GM13977 (cell line): ENCODE measurements at regions not wholly inside any gene's neighbourhood (a gene's known extent, or its start where the extent isn't known, plus 50 kb on each side); places are given as distances from the start of the nearest gene placed in this dataset.

Experiments
- DNase-seq: peaks from one replicate; pipeline ENCODE4 v3.0.0; 2012; ENCODE audit warnings: low spot score
- in situ Hi-C: fragments of 300-500 bp; cut with MboI; formaldehyde crosslinking; loops from one replicate; pipeline ENCODE4 v1.12.0; 2022; ENCODE audit warnings: low sequenced_read_pairs, low pct_unique_long_range_greater_than_20kb, mixed read lengths, inconsistent platforms; ENCODE audit not compliant: unreplicated experiment
- TF ChIP-seq, protein P1 (sequence below): IDR thresholded peaks from 2 replicates; pipeline ENCODE4 v1.5.1; 2012; ENCODE audit warnings: mild to moderate bottlenecking, control low read depth; ENCODE audit not compliant: insufficient read depth; ENCODE audit errors: extremely low read depth, missing control alignments

DNA sequence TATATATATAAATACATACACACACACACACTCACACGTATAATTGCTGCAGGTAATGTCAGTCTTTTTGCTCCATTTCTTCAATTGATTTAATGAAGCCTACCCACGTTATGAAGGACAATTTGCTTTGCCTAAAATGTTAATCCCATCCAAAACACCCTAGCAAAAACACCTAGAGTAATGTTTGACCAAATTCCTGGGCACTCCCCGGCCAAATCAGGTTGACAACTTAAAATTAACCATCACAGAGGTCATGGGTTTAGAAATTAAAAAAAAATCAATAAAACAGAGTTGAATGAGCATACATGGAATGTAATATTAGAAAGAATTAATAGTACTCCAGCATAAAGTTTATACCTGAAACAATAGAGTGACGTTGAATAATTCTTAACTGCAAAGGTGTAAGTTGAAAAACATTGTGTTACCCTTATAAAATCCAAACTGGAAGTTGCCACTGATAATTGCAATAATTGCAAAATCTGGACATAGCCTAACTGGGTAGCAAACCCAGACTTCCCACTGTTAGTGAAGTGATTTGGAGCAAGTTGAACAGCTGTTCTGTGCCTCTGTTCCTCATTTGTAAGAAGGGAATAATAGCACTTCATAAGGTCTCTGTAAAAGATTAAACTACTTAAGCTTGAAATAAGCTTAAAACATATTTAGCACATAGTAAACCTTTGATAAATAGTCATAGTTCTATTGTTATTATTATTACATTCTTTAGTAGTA, 2120.5 kb downstream of the PCDH7 start:
- in situ Hi-C loops: no loop called here
- TF ChIP-seq, protein P1, sequence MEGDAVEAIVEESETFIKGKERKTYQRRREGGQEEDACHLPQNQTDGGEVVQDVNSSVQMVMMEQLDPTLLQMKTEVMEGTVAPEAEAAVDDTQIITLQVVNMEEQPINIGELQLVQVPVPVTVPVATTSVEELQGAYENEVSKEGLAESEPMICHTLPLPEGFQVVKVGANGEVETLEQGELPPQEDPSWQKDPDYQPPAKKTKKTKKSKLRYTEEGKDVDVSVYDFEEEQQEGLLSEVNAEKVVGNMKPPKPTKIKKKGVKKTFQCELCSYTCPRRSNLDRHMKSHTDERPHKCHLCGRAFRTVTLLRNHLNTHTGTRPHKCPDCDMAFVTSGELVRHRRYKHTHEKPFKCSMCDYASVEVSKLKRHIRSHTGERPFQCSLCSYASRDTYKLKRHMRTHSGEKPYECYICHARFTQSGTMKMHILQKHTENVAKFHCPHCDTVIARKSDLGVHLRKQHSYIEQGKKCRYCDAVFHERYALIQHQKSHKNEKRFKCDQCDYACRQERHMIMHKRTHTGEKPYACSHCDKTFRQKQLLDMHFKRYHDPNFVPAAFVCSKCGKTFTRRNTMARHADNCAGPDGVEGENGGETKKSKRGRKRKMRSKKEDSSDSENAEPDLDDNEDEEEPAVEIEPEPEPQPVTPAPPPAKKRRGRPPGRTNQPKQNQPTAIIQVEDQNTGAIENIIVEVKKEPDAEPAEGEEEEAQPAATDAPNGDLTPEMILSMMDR: no peak
- DNase-seq: no peak

DNA sequence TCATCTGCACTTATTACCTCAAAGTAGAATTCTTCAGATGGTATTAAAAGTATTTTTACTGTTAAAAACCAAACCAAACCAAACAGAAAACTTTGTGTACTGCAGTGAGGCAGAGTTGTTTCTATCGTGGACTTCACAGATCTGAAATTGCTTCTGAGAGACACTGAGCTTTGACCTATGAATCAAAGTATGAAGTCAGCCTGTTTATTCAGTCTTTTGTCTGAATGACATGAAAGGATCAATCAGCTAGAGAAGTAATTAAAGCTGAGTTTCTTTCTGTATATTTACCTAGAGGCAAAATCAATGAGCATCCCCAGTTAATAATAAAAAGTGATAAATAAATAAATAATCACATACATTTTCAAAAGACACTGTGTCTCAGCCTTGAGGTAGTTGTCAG, 2121.0 kb downstream of the PCDH7 start:
- in situ Hi-C loops: no loop called here
- TF ChIP-seq, protein P1: no peak

DNA sequence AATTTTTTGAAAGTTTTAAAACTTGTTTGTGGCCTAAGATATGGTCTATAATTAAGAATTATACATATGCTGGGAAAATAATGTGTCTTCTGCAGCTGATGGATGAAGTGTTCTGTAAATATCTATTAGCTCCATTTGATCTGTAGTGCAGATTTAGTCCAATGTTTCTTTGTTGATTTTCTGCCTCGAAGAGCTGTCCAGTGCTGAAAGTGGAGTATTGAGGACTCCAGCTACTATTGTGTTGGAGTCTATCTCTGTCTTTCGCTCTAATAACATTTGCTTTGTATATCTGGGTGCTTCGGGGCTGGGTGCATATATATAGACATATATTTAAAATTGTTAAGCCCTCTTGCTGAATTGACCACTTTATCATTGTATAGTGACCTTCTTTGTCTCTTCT, 2127.3 kb downstream of the PCDH7 start:
- TF ChIP-seq, protein P1: no peak
- no peak for DNase-seq
- in situ Hi-C loops: no loop called here

More for the DNA sequence above, 2121.0 kb downstream of the PCDH7 start:
- no peak for DNase-seq

DNA sequence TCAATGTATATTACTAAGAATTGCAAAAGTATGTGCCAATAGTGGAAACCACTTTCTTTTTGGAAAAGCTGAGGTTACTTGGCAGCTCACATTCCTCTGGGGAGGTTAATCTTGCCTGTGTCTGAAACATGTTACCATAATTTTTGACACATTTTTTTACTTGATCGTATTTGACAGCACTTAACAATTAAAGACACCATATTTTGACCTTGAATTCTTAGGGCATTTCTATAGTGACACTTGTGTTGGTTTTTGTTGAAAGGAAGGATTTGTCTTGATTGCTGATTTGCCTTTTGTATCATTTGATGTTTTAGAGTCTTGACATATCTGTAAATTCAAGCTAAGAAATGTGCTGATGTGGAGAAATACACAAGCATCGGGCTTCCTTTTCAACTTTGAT, 2135.5 kb downstream of the PCDH7 start:
- no peak for DNase-seq
- in situ Hi-C loops: no loop called here
- TF ChIP-seq, protein P1: no peak

DNA sequence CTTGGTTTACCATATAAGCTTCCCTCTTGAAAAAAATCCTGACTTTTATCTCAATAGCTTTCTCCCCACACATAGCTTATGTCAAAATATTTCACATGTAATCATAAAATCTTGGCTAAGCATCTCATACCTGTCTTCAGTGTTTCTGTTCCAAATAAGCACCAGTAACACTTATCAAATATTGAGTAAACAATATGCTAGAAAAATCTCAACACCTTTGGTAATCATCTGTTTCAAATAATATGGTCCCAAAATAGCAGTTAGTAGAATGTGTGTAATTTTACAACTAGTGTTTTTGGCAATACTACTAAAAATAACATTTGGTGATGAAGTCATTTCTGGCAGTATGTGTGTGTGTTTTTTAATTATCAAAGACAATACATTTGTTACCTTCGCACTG, 2138.2 kb downstream of the PCDH7 start:
- in situ Hi-C loops: no loop called here
- no peak for DNase-seq
- TF ChIP-seq, protein P1: no peak

DNA sequence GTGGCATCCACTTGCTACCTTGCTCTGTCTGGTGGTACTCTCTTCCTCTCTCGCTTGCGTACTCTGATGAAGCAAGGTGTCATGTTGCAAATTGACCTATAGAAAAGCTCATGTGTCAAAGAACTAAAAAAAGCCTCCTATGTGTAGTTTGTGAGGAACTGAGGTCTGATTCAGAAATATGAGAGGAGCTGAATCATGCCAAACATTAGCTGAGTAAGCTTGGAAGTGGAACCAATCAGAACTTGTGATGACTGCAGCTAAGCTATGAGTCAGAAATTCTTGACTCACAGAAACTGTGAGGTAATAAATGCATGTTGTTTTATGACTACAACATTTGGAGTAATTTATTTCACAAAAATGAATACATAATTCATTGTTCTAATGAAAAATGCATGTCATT, 2138.8 kb downstream of the PCDH7 start:
- no peak for DNase-seq
- in situ Hi-C loops: no loop called here
- TF ChIP-seq, protein P1: no peak
